GM12873 (cell line): ENCODE measurements at regions not wholly inside any gene's neighbourhood (a gene's known extent, or its start where the extent isn't known, plus 50 kb on each side); places are given as distances from the start of the nearest gene placed in this dataset.

ENCODE experiments used
- TF ChIP-seq, protein P1 (sequence below): IDR thresholded peaks from 2 replicates; pipeline ENCODE4 v1.5.1; 2012; ENCODE audit warnings: low read depth, mild to moderate bottlenecking, moderate library complexity, low read length, control low read depth; ENCODE audit not compliant: insufficient read depth; ENCODE audit errors: missing control alignments

DNA sequence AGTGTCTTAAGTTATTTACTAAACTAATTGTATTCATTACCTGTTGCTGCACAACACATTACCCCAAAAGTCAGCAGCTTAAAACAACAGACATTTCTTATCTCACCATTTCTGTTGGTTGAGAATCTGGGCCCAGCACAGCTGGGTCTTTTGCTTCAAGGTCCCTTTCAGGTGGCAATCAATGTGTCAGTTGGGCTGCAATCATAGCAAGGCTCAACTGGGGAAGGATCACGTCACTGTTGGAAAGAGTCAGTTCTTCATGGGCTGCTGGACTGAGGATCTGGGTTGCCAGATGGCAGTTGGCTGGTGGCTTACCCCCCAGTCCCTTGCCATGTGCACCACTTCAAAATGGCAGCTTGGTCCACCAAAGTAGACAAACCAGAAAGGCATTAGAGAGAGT, 261.2 kb downstream of the SUCLG1 start:
- TF ChIP-seq, protein P1, sequence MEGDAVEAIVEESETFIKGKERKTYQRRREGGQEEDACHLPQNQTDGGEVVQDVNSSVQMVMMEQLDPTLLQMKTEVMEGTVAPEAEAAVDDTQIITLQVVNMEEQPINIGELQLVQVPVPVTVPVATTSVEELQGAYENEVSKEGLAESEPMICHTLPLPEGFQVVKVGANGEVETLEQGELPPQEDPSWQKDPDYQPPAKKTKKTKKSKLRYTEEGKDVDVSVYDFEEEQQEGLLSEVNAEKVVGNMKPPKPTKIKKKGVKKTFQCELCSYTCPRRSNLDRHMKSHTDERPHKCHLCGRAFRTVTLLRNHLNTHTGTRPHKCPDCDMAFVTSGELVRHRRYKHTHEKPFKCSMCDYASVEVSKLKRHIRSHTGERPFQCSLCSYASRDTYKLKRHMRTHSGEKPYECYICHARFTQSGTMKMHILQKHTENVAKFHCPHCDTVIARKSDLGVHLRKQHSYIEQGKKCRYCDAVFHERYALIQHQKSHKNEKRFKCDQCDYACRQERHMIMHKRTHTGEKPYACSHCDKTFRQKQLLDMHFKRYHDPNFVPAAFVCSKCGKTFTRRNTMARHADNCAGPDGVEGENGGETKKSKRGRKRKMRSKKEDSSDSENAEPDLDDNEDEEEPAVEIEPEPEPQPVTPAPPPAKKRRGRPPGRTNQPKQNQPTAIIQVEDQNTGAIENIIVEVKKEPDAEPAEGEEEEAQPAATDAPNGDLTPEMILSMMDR: no peak

DNA sequence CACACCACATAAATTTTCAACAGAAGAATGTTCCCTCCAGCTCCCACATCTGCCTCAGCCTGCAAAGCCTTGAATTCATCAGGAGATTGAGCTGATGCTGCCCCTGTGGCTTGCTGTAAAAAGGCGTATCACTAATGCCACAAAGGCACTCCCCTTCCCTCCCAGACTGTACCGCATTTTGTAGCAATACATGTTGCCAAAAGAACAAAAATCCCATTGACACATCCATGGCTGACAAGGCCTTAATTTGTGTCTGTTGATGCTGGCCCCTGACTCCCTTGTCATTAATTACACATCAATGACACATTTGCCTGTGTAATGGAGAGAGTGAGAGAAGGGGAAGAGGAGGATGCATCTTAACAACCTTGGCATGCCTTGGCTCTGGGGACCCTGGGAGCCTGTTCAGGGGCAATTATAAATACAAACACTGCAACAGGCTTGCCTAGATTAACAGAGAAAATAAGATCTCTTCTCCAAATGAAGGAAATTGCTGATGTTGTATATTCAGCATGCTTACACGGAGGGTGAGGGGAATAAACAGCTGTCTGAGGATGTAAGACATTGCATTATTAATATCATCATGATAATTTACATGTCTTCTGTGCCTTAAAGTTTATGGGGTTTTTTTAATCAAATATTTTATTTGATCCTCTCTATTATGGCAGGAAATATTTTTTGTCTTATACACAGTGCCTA, 264.0 kb downstream of the SUCLG1 start:
- TF ChIP-seq, protein P1: no peak

DNA sequence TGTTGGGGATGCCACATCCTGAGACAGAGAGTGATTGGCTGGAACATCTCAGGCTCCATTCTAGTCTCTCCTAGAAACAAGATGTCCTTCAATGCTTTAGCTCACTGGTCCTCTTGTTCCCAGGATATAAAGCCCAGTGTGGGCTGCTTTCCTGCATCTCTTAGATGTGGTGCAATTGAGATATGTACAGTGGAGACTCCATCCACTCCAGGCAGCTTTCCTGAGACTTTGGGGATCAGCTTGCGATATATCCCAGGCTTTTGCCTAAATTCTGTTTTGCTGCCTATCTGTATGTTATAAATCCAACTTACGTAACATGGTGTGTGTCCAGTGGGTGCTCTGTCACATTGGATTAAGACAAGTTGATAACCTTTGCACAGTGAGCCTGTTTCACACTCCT, 264.9 kb downstream of the SUCLG1 start:
- TF ChIP-seq, protein P1: no peak

DNA sequence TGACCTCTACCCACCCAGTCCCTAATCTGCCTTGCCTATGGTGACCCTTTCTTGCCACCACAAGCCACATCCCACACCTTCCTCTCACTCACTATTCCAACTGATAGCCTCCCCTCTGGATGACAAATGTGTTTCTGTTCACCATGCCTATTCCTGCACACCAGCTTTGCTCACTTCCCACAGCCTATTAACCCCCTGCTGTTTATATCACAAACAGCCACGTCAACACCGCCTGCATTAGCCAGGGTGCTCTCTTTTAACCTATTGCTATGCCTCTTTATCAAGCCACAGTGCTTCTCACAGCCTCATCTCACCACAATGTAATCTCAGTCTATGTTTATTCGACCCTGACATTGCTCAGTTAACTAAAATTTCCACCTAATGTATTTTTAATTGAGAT, 271.8 kb downstream of the SUCLG1 start:
- TF ChIP-seq, protein P1: no peak

DNA sequence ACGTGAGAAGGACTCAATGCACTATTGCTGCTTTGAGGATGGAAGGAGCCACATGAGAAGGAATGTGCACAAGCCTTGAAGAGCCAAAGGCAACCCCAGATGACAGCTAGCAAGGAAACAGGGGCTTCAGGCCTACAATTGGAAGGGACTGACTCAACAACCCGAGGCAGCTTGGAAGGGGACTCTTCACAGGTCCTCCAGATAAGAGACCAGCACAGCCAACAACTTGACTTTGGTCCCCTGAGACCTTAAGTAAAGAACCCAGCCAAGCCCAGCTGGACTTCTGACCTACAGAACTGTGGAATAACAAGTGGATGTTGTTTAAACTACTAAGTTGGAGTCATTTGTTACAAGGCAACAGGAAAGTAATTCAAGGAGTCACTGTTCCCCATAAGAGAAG, 277.2 kb downstream of the SUCLG1 start:
- TF ChIP-seq, protein P1: no peak

DNA sequence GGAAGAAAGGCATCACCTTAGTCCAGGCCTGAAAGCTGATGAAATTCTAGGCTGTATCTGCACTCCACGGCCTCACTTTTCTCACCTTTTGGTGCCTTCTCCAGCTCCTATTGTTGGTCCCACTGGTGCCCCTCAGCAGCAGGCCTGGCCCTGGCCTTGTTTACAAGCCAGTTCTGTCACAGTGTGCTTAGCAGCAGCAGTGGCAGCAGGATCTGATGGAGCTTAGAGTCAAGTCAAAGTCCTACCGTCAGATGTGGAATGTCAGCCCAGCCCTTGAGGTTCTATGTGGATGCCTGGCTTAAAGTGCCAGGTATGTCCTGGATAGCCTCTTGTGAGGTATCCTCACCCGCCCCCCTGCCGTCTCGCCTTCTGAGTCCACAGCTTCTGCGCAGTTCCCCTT, 281.3 kb downstream of the SUCLG1 start:
- TF ChIP-seq, protein P1: no peak

DNA sequence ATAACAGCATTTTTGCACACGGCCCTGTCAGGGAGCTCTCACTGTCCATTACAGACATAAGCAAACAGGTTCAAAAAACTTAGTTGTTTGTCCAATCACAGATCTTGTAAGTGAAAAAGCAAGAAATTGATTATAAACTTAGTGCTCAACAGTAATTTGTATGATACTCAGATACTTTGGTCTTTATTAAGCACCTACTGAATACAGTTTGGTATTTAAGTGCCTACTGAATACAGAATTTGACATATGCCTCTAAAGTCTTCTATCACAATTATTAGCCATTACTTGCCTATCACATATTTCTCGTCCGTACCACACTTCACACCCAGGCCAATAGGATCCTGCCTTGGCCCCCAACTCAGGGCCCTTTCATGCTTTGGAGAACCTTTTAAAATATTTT, 283.1 kb downstream of the SUCLG1 start:
- TF ChIP-seq, protein P1: no peak
